GM12892 (cell line): ENCODE measurements at regions not wholly inside any gene's neighbourhood (a gene's known extent, or its start where the extent isn't known, plus 50 kb on each side); places are given as distances from the start of the nearest gene placed in this dataset.

ENCODE experiments used
- POLR2A ChIP-seq: IDR thresholded peaks from 2 replicates; pipeline ENCODE4 v1.6.1; 2011; ENCODE audit warnings: low read depth, low read length, control low read depth
- POLR2AphosphoS5 ChIP-seq: IDR thresholded peaks from 2 replicates; pipeline ENCODE4 v1.6.1; 2011; ENCODE audit warnings: low read depth, low read length, control low read depth
- TAF1 ChIP-seq: IDR thresholded peaks from 2 replicates; pipeline ENCODE4 v1.6.1; 2011; ENCODE audit warnings: low read depth, mild to moderate bottlenecking, control low read depth, low read length, borderline replicate concordance

DNA sequence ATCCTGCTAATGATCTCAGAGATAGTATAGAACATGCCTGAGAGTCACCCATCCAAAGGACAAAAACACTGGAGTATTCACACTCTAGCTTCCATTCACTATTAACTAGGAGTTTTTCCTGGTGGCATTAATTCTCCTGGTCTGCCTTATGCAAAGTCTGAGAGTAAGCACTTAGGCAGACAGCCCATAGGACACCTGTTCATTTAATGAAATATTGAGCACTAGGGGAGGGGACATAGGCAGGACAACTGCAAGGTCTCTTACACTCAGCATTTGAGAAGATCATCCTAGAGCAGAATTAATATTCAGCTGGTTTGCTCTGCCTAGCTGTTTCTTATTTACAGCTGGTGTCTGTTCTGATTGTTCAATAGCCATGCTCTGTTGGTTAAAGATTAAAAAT, 508.5 kb downstream of the CENPC start:
- TF ChIP-seq POLR2AphosphoS5 = no peak
- no peak for TF ChIP-seq POLR2A
- no peak for TF ChIP-seq TAF1
